Adrenal gland (tissue), 9 donors: ENCODE measurements at regions not wholly inside any gene's neighbourhood (a gene's known extent, or its start where the extent isn't known, plus 50 kb on each side); places are given as distances from the start of the nearest gene placed in this dataset.
"Not testable (repeated sequence)": the region's sequence is repeated elsewhere in the genome, so short reads cannot be mapped to it uniquely, and the experiment has no call there.

Experiments
- DNase-seq, 7 donors: peaks; one replicate each; pipeline ENCODE4 v3.0.0-alpha.2; 2019 to 2020
- H3K27ac ChIP-seq, 5 donors: fragments of 200-600 bp; sonication (generic) in 4 of 5; 1 replicate in 3 of 5; 2 replicates in 2 of 5; pipeline versions ENCODE4 v1.5.1 to v1.8.0; 2016 to 2020; ENCODE audit warnings: mild to moderate bottlenecking in 1 of 5
- H3K27me3 ChIP-seq: fragments of 200-600 bp; 2 replicates; pipeline ENCODE4 v1.8.0; 2021
- H3K36me3 ChIP-seq, 2 donors: fragments of 200-600 bp; replicated peaks in 1 of 2; 1 replicate in 1 of 2; 2 replicates in 1 of 2; pipeline versions ENCODE4 v1.5.1 to v1.8.0; 2018 to 2022
- H3K4me1 ChIP-seq, 2 donors: fragments of 200-600 bp; replicated peaks in 1 of 2; 1 replicate in 1 of 2; 2 replicates in 1 of 2; pipeline versions ENCODE4 v1.5.1 to v1.8.0; 2018 to 2021
- H3K4me3 ChIP-seq, 4 donors: fragments of 200-600 bp; sonication (generic) in 3 of 4; one replicate each; pipeline ENCODE4 v1.5.1; 2016 to 2018
- H3K9me3 ChIP-seq, 3 donors: fragments of 200-600 bp; sonication (generic) in 1 of 3; replicated peaks in 1 of 3; 1 replicate in 2 of 3; 2 replicates in 1 of 3; pipeline versions ENCODE4 v1.5.1 to v1.8.0; 2016 to 2021
- CTCF ChIP-seq, 6 experiments: fragments of 450-650 bp in 4 of 6; fragments of 200-600 bp in 2 of 6; sonication (generic) in 1 of 6; IDR thresholded peaks; 1 replicate in 5 of 6; 2 replicates in 1 of 6; pipeline versions ENCODE4 v1.5.1 to v1.8.0; 2016 to 2021; ENCODE audit warnings: antibody characterized with exemption in 6 of 6, mild to moderate bottlenecking in 2 of 6, moderate library complexity in 1 of 6
- POLR2A ChIP-seq, 2 donors: fragments of 450-650 bp; IDR thresholded peaks; one replicate each; pipeline ENCODE4 v1.6.1; 2017; ENCODE audit warnings: antibody characterized with exemption in 2 of 2, mild to moderate bottlenecking in 2 of 2, moderate library complexity in 1 of 2
- WGBS, 4 donors: extraction: QIAGEN DNeasy Blood & Tissue Kit in 2 of 4; methylation state at CpG; one replicate each; pipeline versions ENCODE4 v1.1.5 to v1.1.7; 2013 to 2017; 5-methylcytosine and 5-hydroxymethylcytosine counted together
- intact Hi-C, 2 donors: fragments of 100-400 bp; cut with DNase I; formaldehyde crosslinking; loops; one replicate each; pipeline versions ENCODE4 v1.14.1 to v1.15.0; 2022 to 2023
- donor health status: healthy with polysubstance abuse.
- donor health status: Bipolar disorder and iron deficiency.
- donor health status: DM: yes; HTN: yes; CAD: no.
- donor health status: DM: no; HTN: no; CAD: no.
- donor health status: DM: no; HTN: no; CAD: no.

GRCh38 chr1:166432655-166433054 is 265.9 kb upstream of the FAM78B start:
- WGBS, 4 donors, result 60 to 81% (median 67%) methylated on average over 2 of the region's 2 CpGs
- no peak for DNase-seq
- no peaks in the 10 kb centered on the region for H3K36me3 ChIP-seq
- no peaks in the 10 kb centered on the region for H3K9me3 ChIP-seq
- H3K27ac ChIP-seq, result no peak overlapping the region
- TF ChIP-seq POLR2A (IDR thresholded peaks at IDR 0.05), result no peak
- H3K4me3 ChIP-seq, result no peak overlapping the region
- no peaks in the 10 kb centered on the region for H3K27me3 ChIP-seq
- no peaks in the 10 kb centered on the region for H3K4me1 ChIP-seq
- intact Hi-C loops, result loop anchor here in 1 of 2 donors (10.0 kb wide), 1 partner anchor 508 kb away; no protein-coding TSS in a partner anchor

- not testable (repeated sequence) for H3K36me3 ChIP-seq, H3K4me3 ChIP-seq, H3K9me3 ChIP-seq, H3K27ac ChIP-seq, H3K27me3 ChIP-seq, H3K4me1 ChIP-seq
- peak in 2 of 7 donors; percentile 13 for DNase-seq
- TF ChIP-seq CTCF (IDR thresholded peaks at IDR 0.05), result peak in 4 of 6 experiments; percentile 12 to 40 (median 34)
- WGBS, 4 donors, result 28 to 39% (median 30%) methylated on average over 7 of the region's 7 CpGs
- intact Hi-C loops, result loop anchor here in 1 of 2 donors (10.0 kb wide), 1 partner anchor 509 kb away; no protein-coding TSS in a partner anchor
These were observed 266.9 kb upstream of the FAM78B start for GRCh38 chr1:166433404-166434304.

GRCh38 chr1:166457700-166458099 is 290.9 kb upstream of the FAM78B start:
- Histone ChIP-seq H3K4me1 (no peaks in the 10 kb centered on the region), H3K4me3 (no peak overlapping the region), H3K27ac (no peak overlapping the region), H3K36me3 (no peaks in the 10 kb centered on the region), H3K27me3 (no peaks in the 10 kb centered on the region), H3K9me3 (no peaks in the 10 kb centered on the region)
- no peak for DNase-seq
- WGBS, 4 donors, result 69 to 82% (median 70%) methylated on average over 2 of the region's 2 CpGs
- TF ChIP-seq POLR2A (IDR thresholded peaks at IDR 0.05) (no peak), CTCF (IDR thresholded peaks at IDR 0.05) (no peak)
- intact Hi-C loops, result no loop called here

- 95 to 100% (median 97%) methylated on average over 1 of the region's 1 CpG for WGBS, 4 donors
- peaks cover 0 to 4% (median 0%) of the 10 kb centered on the region in 3 donors for H3K9me3 ChIP-seq
- no peaks in the 10 kb centered on the region for H3K36me3 ChIP-seq
- H3K27ac ChIP-seq, result no peak overlapping the region
- DNase-seq, result no peak
- H3K4me3 ChIP-seq, result no peak overlapping the region
- intact Hi-C loops, result no loop called here
- no peak for TF ChIP-seq POLR2A (IDR thresholded peaks at IDR 0.05)
- no peak for TF ChIP-seq CTCF (IDR thresholded peaks at IDR 0.05)
- H3K27me3 ChIP-seq, result no peaks in the 10 kb centered on the region
- no peaks in the 10 kb centered on the region for H3K4me1 ChIP-seq
These were observed 297.5 kb upstream of the FAM78B start for GRCh38 chr1:166464333-166464732.
